Colonic mucosa (tissue), 4 donors: ENCODE measurements at regions not wholly inside any gene's neighbourhood (a gene's known extent, or its start where the extent isn't known, plus 50 kb on each side); places are given as distances from the start of the nearest gene placed in this dataset.

Source experiments
- DNase-seq: peaks from one replicate; pipeline ENCODE4 v3.0.0-alpha.2; 2020
- H3K27ac ChIP-seq: fragments of 200-600 bp; one replicate; pipeline ENCODE4 v1.8.0; 2021
- H3K27me3 ChIP-seq: fragments of 200-600 bp; one replicate; pipeline ENCODE4 v1.8.0; 2021
- H3K36me3 ChIP-seq: fragments of 200-600 bp; one replicate; pipeline ENCODE4 v1.8.0; 2021
- H3K4me1 ChIP-seq: fragments of 200-600 bp; one replicate; pipeline ENCODE4 v1.8.0; 2021; ENCODE audit warnings: mild to moderate bottlenecking
- H3K4me3 ChIP-seq: fragments of 200-600 bp; one replicate; pipeline ENCODE4 v1.8.0; 2021
- H3K9ac ChIP-seq, 2 donors: one replicate each; pipeline ENCODE4 v1.7.0; 2013; ENCODE audit warnings: control low read depth in 2 of 2, low read depth in 2 of 2, low read length in 2 of 2
- H3K9me3 ChIP-seq: fragments of 200-600 bp; one replicate; pipeline ENCODE4 v1.8.0; 2021
- intact Hi-C: fragments of 100-400 bp; cut with DNase I; formaldehyde crosslinking; loops from one replicate; pipeline ENCODE4 v1.14.1; 2022
- TF ChIP-seq, protein P1 (sequence below): fragments of 200-600 bp; IDR thresholded peaks from one replicate; pipeline ENCODE4 v1.8.0; 2022; ENCODE audit warnings: antibody characterized with exemption, mild to moderate bottlenecking
- donor health status: healthy.
- donor health status: DM: no; HTN: no; CAD: no.
- donor health status: DM: no; HTN: no; CAD: no.

GRCh38 chr10:10149899-10150298 lies 867.8 kb upstream of the CELF2 start:
- TF ChIP-seq, protein P1, sequence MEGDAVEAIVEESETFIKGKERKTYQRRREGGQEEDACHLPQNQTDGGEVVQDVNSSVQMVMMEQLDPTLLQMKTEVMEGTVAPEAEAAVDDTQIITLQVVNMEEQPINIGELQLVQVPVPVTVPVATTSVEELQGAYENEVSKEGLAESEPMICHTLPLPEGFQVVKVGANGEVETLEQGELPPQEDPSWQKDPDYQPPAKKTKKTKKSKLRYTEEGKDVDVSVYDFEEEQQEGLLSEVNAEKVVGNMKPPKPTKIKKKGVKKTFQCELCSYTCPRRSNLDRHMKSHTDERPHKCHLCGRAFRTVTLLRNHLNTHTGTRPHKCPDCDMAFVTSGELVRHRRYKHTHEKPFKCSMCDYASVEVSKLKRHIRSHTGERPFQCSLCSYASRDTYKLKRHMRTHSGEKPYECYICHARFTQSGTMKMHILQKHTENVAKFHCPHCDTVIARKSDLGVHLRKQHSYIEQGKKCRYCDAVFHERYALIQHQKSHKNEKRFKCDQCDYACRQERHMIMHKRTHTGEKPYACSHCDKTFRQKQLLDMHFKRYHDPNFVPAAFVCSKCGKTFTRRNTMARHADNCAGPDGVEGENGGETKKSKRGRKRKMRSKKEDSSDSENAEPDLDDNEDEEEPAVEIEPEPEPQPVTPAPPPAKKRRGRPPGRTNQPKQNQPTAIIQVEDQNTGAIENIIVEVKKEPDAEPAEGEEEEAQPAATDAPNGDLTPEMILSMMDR, result no peak
- Histone ChIP-seq H3K9ac (no peak overlapping the region), H3K4me1 (no peaks in the 10 kb centered on the region), H3K4me3 (no peak overlapping the region), H3K27ac (no peak overlapping the region), H3K27me3 (no peaks in the 10 kb centered on the region), H3K36me3 (no peaks in the 10 kb centered on the region), H3K9me3 (no peaks in the 10 kb centered on the region)
- intact Hi-C loops, result no loop called here
- DNase-seq, result no peak

DNA sequence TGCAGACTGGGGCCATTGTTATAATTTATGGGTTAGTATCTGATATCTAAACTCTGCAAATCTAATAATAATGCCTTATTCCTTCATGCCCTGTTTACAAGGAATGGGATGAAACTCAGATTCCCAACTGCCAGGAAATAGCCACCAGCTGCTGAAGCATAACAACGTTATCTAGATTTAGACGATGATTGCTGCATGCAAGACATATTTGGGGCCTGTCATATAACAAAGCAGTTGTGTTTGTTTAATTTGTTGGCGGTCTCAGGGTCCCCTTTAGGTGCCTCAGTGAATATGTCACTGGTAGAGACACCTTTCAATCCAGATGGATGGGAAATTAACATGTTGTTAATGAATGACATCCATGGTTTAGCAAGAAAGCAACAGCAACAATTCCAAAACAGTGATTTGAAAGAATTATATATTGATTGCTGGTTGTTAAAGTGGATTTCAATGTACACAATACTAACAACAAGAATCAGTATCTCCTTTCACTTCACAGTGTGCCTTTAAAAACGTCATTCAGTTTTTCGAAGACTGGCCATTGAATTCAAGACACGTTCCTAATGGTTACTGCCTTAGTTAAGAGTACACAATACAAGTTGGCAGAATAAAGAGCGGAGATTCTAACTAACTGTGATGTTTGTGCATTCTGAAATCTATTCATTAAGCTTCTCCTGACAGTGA lies 860.6 kb upstream of the CELF2 start:
- intact Hi-C loops, result no loop called here
- H3K27me3 ChIP-seq, result no peaks in the 10 kb centered on the region
- no peaks in the 10 kb centered on the region for H3K36me3 ChIP-seq
- no peak for DNase-seq
- TF ChIP-seq, protein P1, result no peak
- no peaks in the 10 kb centered on the region for H3K9me3 ChIP-seq
- no peak overlapping the region for H3K27ac ChIP-seq
- no peak overlapping the region for H3K4me3 ChIP-seq
- no peaks in the 10 kb centered on the region for H3K4me1 ChIP-seq
- H3K9ac ChIP-seq, result no peak overlapping the region

GRCh38 chr10:10160821-10161312 lies 856.8 kb upstream of the CELF2 start:
- Histone ChIP-seq H3K36me3 (no peaks in the 10 kb centered on the region), H3K4me3 (no peak overlapping the region), H3K27me3 (no peaks in the 10 kb centered on the region), H3K9ac (no peak overlapping the region), H3K27ac (no peak overlapping the region), H3K4me1 (no peaks in the 10 kb centered on the region), H3K9me3 (no peaks in the 10 kb centered on the region)
- intact Hi-C loops, result no loop called here
- TF ChIP-seq, protein P1, result no peak
- DNase-seq, result no peak

GRCh38 chr10:10164848-10165247 lies 852.8 kb upstream of the CELF2 start:
- H3K9me3 ChIP-seq, result no peaks in the 10 kb centered on the region
- no peaks in the 10 kb centered on the region for H3K27me3 ChIP-seq
- intact Hi-C loops, result no loop called here
- H3K4me3 ChIP-seq, result no peak overlapping the region
- H3K4me1 ChIP-seq, result no peaks in the 10 kb centered on the region
- TF ChIP-seq, protein P1, result no peak
- H3K36me3 ChIP-seq, result no peaks in the 10 kb centered on the region
- no peak overlapping the region for H3K9ac ChIP-seq
- DNase-seq, result no peak
- H3K27ac ChIP-seq, result no peak overlapping the region

DNA sequence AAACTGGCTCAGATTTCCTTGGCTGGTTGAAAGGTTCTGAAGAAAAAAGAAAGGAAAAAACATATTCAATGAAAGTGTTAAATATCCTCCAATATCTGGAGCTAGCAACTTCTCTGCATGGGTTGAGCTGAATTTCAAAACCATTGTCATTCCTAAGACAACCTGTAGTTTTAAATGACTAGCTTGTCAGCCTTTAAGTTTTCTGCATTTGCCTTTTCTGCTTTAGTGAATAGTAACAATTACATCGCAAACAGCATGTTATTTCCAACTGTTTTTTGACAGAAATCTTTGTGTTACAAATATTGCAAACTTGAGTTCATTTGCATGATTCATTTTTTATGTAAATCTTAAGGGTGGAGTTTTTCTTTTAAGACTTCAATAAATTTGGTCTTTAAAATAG lies 852.3 kb upstream of the CELF2 start:
- no peaks in the 10 kb centered on the region for H3K36me3 ChIP-seq
- DNase-seq, result no peak
- TF ChIP-seq, protein P1, result no peak
- intact Hi-C loops, result no loop called here
- no peaks in the 10 kb centered on the region for H3K4me1 ChIP-seq
- no peak overlapping the region for H3K27ac ChIP-seq
- no peak overlapping the region for H3K9ac ChIP-seq
- H3K27me3 ChIP-seq, result no peaks in the 10 kb centered on the region
- H3K9me3 ChIP-seq, result no peaks in the 10 kb centered on the region
- no peak overlapping the region for H3K4me3 ChIP-seq
